B cell (primary cell): ENCODE measurements at regions not wholly inside any gene's neighbourhood (a gene's known extent, or its start where the extent isn't known, plus 50 kb on each side); places are given as distances from the start of the nearest gene placed in this dataset.

Experiments
- ATAC-seq: fragments of 200-7000 bp; cut with Tn5 transposase; one replicate; pipeline ENCODE4 v1.10.0; 2021; ENCODE audit warnings: low read depth, mild to moderate bottlenecking, moderate number of reproducible peaks, moderate library complexity
- CTCF ChIA-PET: fragments of 350-600 bp; sonication (Branson Sonifier 250); formaldehyde crosslinking; loops from one replicate; lab custom pipeline; 2021; ENCODE audit warnings: antibody characterized with exemption, inconsistent platforms; lab: Charles Lee
- POLR2A ChIA-PET: fragments of 350-600 bp; sonication (Branson Sonifier 250); formaldehyde crosslinking; loops from one replicate; lab custom pipeline; 2021; ENCODE audit warnings: antibody characterized with exemption; lab: Charles Lee
- DNase-seq: peaks from one replicate; pipeline ENCODE4 v3.0.0; 2013
- H2AFZ ChIP-seq: 2 replicates; pipeline ENCODE4 v1.6.1; 2012; ENCODE audit warnings: mild to moderate bottlenecking, low read depth, low read length; ENCODE audit not compliant: insufficient read depth, poor library complexity, severe bottlenecking
- H3K27ac ChIP-seq, 2 donors: 1 replicate in 1 of 2; 2 replicates in 1 of 2; pipeline ENCODE4 v1.5.1; 2012 to 2013; ENCODE audit warnings: low read length in 2 of 2, mild to moderate bottlenecking in 2 of 2, moderate library complexity in 1 of 2
- H3K27me3 ChIP-seq, 4 experiments: fragments of 200-600 bp in 1 of 4; sonication (generic) in 1 of 4; replicated peaks in 1 of 4; 1 replicate in 2 of 4; 2 replicates in 2 of 4; pipeline versions ENCODE4 v1.6.1 to v1.7.0; 2013 to 2016; ENCODE audit warnings: low read length in 3 of 4, mild to moderate bottlenecking in 2 of 4, mixed read lengths in 1 of 4, moderate library complexity in 1 of 4; ENCODE audit not compliant: insufficient read depth in 4 of 4, control insufficient read depth in 3 of 4; ENCODE audit errors: control extremely low read depth in 1 of 4
- H3K36me3 ChIP-seq, 2 experiments: replicated peaks in 1 of 2; 1 replicate in 1 of 2; 2 replicates in 1 of 2; pipeline versions ENCODE4 v1.6.1 to v1.7.1; 2013; ENCODE audit warnings: low read length in 1 of 2; ENCODE audit not compliant: insufficient read depth in 2 of 2, control insufficient read depth in 1 of 2; ENCODE audit errors: control extremely low read depth in 1 of 2, extremely low read depth in 1 of 2
- H3K4me1 ChIP-seq, 2 donors: fragments of 200-600 bp in 1 of 2; sonication (generic) in 1 of 2; 1 replicate in 1 of 2; 2 replicates in 1 of 2; pipeline versions ENCODE4 v1.5.1 to v1.6.1; 2013 to 2017; ENCODE audit warnings: low read length in 2 of 2; ENCODE audit not compliant: control insufficient read depth in 2 of 2, insufficient read depth in 2 of 2
- H3K4me2 ChIP-seq: replicated peaks from 2 replicates; pipeline ENCODE3; 2012; ENCODE audit warnings: mild to moderate bottlenecking, low read depth, low read length; ENCODE audit not compliant: poor library complexity, severe bottlenecking
- H3K4me3 ChIP-seq, 5 experiments: fragments of 200-600 bp in 1 of 5; sonication (generic) in 1 of 5; 1 replicate in 3 of 5; 2 replicates in 2 of 5; pipeline versions ENCODE4 v1.5.1 to v1.7.0; 2011 to 2016; ENCODE audit warnings: low read length in 4 of 5, mild to moderate bottlenecking in 4 of 5, low read depth in 2 of 5, control low read depth in 1 of 5, moderate library complexity in 1 of 5; ENCODE audit not compliant: insufficient read depth in 1 of 5; ENCODE audit errors: control extremely low read depth in 1 of 5, extremely low read depth in 1 of 5
- H3K79me2 ChIP-seq: fragments of 200-600 bp; sonication (generic); one replicate; pipeline ENCODE4 v1.6.0; 2016; ENCODE audit warnings: low read length; ENCODE audit not compliant: control insufficient read depth, insufficient read depth
- H3K9ac ChIP-seq: fragments of 200-600 bp; sonication (generic); 2 replicates; pipeline ENCODE4 v1.6.1; 2017; ENCODE audit warnings: mild to moderate bottlenecking, low read length, moderate library complexity
- H3K9me3 ChIP-seq, 3 donors: one replicate each; pipeline versions ENCODE4 v1.6.1 to v1.7.1; 2013; ENCODE audit warnings: low read length in 2 of 3; ENCODE audit not compliant: control insufficient read depth in 2 of 3, insufficient read depth in 1 of 3; ENCODE audit errors: control extremely low read depth in 1 of 3
- H4K20me1 ChIP-seq: 2 replicates; pipeline ENCODE4 v1.6.0; 2012; ENCODE audit warnings: mild to moderate bottlenecking, low read length; ENCODE audit not compliant: insufficient read depth, control insufficient read depth, poor library complexity, severe bottlenecking
- H3K27ac Mint-ChIP-seq: one replicate; pipeline ENCODE4 v1.8.0; 2021; ENCODE audit warnings: mixed read lengths
- H3K27me3 Mint-ChIP-seq: one replicate; pipeline ENCODE4 v1.8.0; 2021; ENCODE audit warnings: mixed read lengths
- H3K4me1 Mint-ChIP-seq: one replicate; pipeline ENCODE4 v1.8.0; 2021; ENCODE audit warnings: mixed read lengths
- H3K4me3 Mint-ChIP-seq: one replicate; pipeline ENCODE4 v1.8.0; 2021; ENCODE audit warnings: mixed read lengths
- H3K9me3 Mint-ChIP-seq: one replicate; pipeline ENCODE4 v1.8.0; 2022; ENCODE audit warnings: mixed read lengths; ENCODE audit not compliant: insufficient read depth
- CTCF ChIP-seq: fragments of 200-600 bp; IDR thresholded peaks from one replicate; pipeline ENCODE4 v1.8.0; 2022; ENCODE audit warnings: antibody characterized with exemption, mild to moderate bottlenecking
- EZH2 ChIP-seq: IDR thresholded peaks from 2 replicates; pipeline ENCODE4 v1.6.1; 2012; ENCODE audit warnings: borderline replicate concordance, low read depth, mild to moderate bottlenecking, moderate library complexity, low read length; ENCODE audit not compliant: insufficient read depth, poor library complexity, severe bottlenecking
- WGBS: methylation state at CpG from one replicate; pipeline ENCODE4 v1.1.5; 2013; ENCODE audit warnings: missing lambda C conversion rate; ENCODE audit not compliant: insufficient coverage; 5-methylcytosine and 5-hydroxymethylcytosine counted together
- intact Hi-C: fragments of 100-400 bp; cut with micrococcal nuclease; formaldehyde crosslinking; loops from one replicate; pipeline ENCODE4 v1.10.0; 2022

GRCh38 chr16:26214581-26215174 lies 522.9 kb downstream of the HS3ST4 start:
- H3K27me3 Mint-ChIP-seq: no peaks in the 10 kb centered on the region
- no peaks in the 10 kb centered on the region for H3K4me1 Mint-ChIP-seq
- H3K4me3 ChIP-seq: no peak overlapping the region
- H3K79me2 ChIP-seq: no peaks in the 10 kb centered on the region
- H3K4me3 Mint-ChIP-seq: no peak overlapping the region
- H3K4me1 ChIP-seq: no peaks in the 10 kb centered on the region
- H4K20me1 ChIP-seq: no peaks in the 10 kb centered on the region
- TF ChIP-seq EZH2 (no peak), CTCF (no peak)
- POLR2A ChIA-PET: no interaction called here
- no peak overlapping the region for H3K27ac Mint-ChIP-seq
- 60% methylated on average over 7 of the region's 9 CpGs for WGBS
- H3K9me3 Mint-ChIP-seq: peaks cover 5% of the 10 kb centered on the region
- no peaks in the 10 kb centered on the region for H3K36me3 ChIP-seq
- intact Hi-C loops: no loop called here
- no peak overlapping the region for H2AFZ ChIP-seq
- H3K9me3 ChIP-seq: peaks cover 0 to 5% (median 0%) of the 10 kb centered on the region in 3 donors
- DNase-seq (no peak), ATAC-seq (no peak)
- H3K9ac ChIP-seq: no peak overlapping the region
- no peak overlapping the region for H3K4me2 ChIP-seq
- H3K27ac ChIP-seq: no peak overlapping the region
- H3K27me3 ChIP-seq: no peaks in the 10 kb centered on the region
- CTCF ChIA-PET: no interaction called here

GRCh38 chr16:26220894-26221293 lies 529.1 kb downstream of the HS3ST4 start:
- Mint-ChIP-seq H3K27ac (no peak overlapping the region), H3K4me1 (no peaks in the 10 kb centered on the region), H3K4me3 (no peak overlapping the region), H3K9me3 (no peaks in the 10 kb centered on the region), H3K27me3 (peaks cover 4% of the 10 kb centered on the region)
- Histone ChIP-seq H3K4me2 (no peak overlapping the region), H3K9me3 (no peaks in the 10 kb centered on the region), H3K27ac (no peak overlapping the region), H2AFZ (no peak overlapping the region), H3K79me2 (no peaks in the 10 kb centered on the region), H3K36me3 (no peaks in the 10 kb centered on the region), H3K9ac (no peak overlapping the region), H3K4me1 (no peaks in the 10 kb centered on the region), H4K20me1 (no peaks in the 10 kb centered on the region), H3K4me3 (no peak overlapping the region), H3K27me3 (no peaks in the 10 kb centered on the region)
- CTCF ChIA-PET: no interaction called here
- intact Hi-C loops: no loop called here
- no peak for DNase-seq
- POLR2A ChIA-PET: no interaction called here
- TF ChIP-seq EZH2: no peak
- TF ChIP-seq CTCF: no peak
- ATAC-seq: no peak
